Suprapubic skin (tissue), 4 donors: ENCODE measurements at regions not wholly inside any gene's neighbourhood (a gene's known extent, or its start where the extent isn't known, plus 50 kb on each side); places are given as distances from the start of the nearest gene placed in this dataset.
A peak's percentile ranks its signal among the peaks of the same experiment; 100 is the strongest.
"Not testable (repeated sequence)": the region's sequence is repeated elsewhere in the genome, so short reads cannot be mapped to it uniquely, and the experiment has no call there.

Source experiments
- DNase-seq, 2 donors: peaks; one replicate each; pipeline ENCODE4 v3.0.0-alpha.2; 2019; ENCODE audit warnings: low spot score in 2 of 2
- H3K27ac ChIP-seq: fragments of 200-600 bp; sonication (generic); one replicate; pipeline ENCODE4 v1.5.1; 2019
- H3K27me3 ChIP-seq: fragments of 200-600 bp; sonication (generic); one replicate; pipeline ENCODE4 v1.5.1; 2019
- H3K36me3 ChIP-seq: fragments of 200-600 bp; sonication (generic); one replicate; pipeline ENCODE4 v1.5.1; 2019
- H3K4me1 ChIP-seq: fragments of 200-600 bp; sonication (generic); one replicate; pipeline ENCODE4 v1.5.1; 2019
- H3K4me3 ChIP-seq: fragments of 200-600 bp; sonication (generic); one replicate; pipeline ENCODE4 v1.5.1; 2019; ENCODE audit warnings: mild to moderate bottlenecking
- H3K9me3 ChIP-seq: fragments of 200-600 bp; sonication (generic); one replicate; pipeline ENCODE4 v1.5.1; 2019
- EP300 ChIP-seq: sonication (generic); formaldehyde crosslinking; IDR thresholded peaks from one replicate; pipeline ENCODE4 v1.6.1; 2017; ENCODE audit warnings: antibody characterized with exemption
- POLR2A ChIP-seq, 2 donors: fragments of 450-650 bp; IDR thresholded peaks; one replicate each; pipeline ENCODE4 v1.6.1; 2017; ENCODE audit warnings: antibody characterized with exemption in 2 of 2, mild to moderate bottlenecking in 2 of 2, moderate library complexity in 2 of 2
- POLR2AphosphoS5 ChIP-seq, 3 donors: sonication (generic); formaldehyde crosslinking; IDR thresholded peaks; one replicate each; pipeline ENCODE4 v1.6.1; 2017; ENCODE audit warnings: antibody characterized with exemption in 3 of 3
- WGBS: methylation state at CpG from one replicate; pipeline ENCODE4 v1.1.5; 2018; 5-methylcytosine and 5-hydroxymethylcytosine counted together
- TF ChIP-seq, protein P1 (sequence below), 2 donors: fragments of 200-600 bp in 1 of 2; fragments of 450-650 bp in 1 of 2; sonication (generic) in 1 of 2; IDR thresholded peaks; one replicate each; pipeline ENCODE4 v1.5.1; 2016 to 2019; ENCODE audit warnings: antibody characterized with exemption in 2 of 2, mild to moderate bottlenecking in 1 of 2, moderate library complexity in 1 of 2

DNA sequence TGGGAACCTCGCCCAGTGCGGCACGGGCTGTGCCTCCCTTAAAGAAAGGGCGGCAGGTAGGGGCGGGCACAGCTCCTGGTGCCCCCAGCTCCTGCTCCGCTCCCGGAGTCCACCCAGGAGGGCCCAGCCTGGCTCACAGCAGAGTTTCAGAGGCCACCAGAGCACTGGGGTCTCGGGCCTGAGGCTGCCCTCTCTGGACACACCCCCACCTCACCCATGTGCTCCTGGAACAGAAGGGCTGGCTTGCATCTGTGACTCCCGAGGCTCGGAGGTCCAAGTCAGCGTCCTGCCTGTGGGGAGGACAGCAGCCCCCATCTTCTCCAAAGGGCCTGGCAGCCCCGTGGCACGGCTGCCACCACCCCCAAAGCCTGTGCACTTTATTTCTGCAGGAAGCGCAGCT, 62.7 kb downstream of the RBFOX3 start:
- TF ChIP-seq POLR2AphosphoS5 (IDR thresholded peaks at IDR 0.05) (no peak), EP300 (no peak)
- TF ChIP-seq, protein P1, sequence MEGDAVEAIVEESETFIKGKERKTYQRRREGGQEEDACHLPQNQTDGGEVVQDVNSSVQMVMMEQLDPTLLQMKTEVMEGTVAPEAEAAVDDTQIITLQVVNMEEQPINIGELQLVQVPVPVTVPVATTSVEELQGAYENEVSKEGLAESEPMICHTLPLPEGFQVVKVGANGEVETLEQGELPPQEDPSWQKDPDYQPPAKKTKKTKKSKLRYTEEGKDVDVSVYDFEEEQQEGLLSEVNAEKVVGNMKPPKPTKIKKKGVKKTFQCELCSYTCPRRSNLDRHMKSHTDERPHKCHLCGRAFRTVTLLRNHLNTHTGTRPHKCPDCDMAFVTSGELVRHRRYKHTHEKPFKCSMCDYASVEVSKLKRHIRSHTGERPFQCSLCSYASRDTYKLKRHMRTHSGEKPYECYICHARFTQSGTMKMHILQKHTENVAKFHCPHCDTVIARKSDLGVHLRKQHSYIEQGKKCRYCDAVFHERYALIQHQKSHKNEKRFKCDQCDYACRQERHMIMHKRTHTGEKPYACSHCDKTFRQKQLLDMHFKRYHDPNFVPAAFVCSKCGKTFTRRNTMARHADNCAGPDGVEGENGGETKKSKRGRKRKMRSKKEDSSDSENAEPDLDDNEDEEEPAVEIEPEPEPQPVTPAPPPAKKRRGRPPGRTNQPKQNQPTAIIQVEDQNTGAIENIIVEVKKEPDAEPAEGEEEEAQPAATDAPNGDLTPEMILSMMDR (IDR thresholded peaks at IDR 0.05) = no peak
- Histone ChIP-seq H3K27me3 (peaks cover 40% of the 10 kb centered on the region), H3K36me3 (no peaks in the 10 kb centered on the region), H3K4me3 (no peak overlapping the region), H3K27ac (no peak overlapping the region), H3K4me1 (no peaks in the 10 kb centered on the region), H3K9me3 (no peaks in the 10 kb centered on the region)
- WGBS = 77% methylated on average over 11 of the region's 14 CpGs
- DNase-seq = peak in 1 of 2 donors; percentile 46

DNA sequence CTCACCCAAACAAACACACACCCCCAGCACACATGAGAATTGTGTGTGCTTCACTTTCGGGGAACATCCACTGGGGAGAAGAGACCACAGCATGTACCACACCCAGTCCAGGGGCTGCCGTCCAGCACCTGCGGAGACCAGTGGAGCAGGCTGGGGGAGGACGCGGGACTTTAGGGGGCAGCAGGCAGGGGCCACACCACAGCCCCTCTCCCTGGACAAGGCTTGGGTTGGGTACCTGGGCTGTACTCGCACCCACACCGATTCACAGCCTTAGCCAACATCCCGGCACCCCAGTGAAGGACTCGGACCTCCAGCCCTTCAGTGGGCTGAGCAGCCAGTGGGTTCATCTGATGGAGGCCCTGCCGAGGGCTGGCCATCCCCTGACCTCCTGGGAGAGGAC, 63.3 kb downstream of the RBFOX3 start:
- WGBS = 64% methylated on average over 7 of the region's 10 CpGs
- TF ChIP-seq EP300 (no peak), POLR2AphosphoS5 (IDR thresholded peaks at IDR 0.05) (no peak), POLR2A (IDR thresholded peaks at IDR 0.05) (no peak)
- TF ChIP-seq, protein P1 (IDR thresholded peaks at IDR 0.05) = no peak
- Histone ChIP-seq H3K27me3 (peaks cover 44% of the 10 kb centered on the region), H3K9me3 (no peaks in the 10 kb centered on the region), H3K27ac (no peak overlapping the region), H3K4me1 (no peaks in the 10 kb centered on the region), H3K4me3 (no peak overlapping the region), H3K36me3 (no peaks in the 10 kb centered on the region)
- DNase-seq = peak in 1 of 2 donors; percentile 31

DNA sequence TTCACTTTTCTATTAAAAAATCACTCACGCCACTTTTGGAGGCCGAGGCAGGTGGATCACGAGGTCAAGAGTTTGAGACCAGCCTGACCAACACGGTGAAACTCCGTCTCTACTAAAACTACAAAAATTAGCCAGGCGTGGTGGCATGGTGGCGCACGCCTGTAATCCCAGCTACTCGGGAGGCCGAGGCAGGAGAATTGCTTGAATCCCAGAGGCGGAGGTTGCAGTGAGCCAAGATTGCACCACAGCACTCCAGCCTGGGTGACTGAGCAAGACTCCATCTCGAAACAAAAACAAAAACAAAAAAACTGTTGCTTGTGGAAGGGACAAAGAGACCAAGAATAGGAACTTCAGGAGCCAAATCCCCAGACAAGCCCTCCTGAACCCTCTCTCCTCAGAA, 63.7 kb downstream of the RBFOX3 start:
- not testable (repeated sequence) for H3K4me1 ChIP-seq, H3K4me3 ChIP-seq, H3K9me3 ChIP-seq, H3K36me3 ChIP-seq, H3K27ac ChIP-seq
- WGBS = 87% methylated on average over 12 of the region's 12 CpGs
- peaks cover 48% of the 10 kb centered on the region for H3K27me3 ChIP-seq
- peak in 1 of 2 donors; percentile 7 for DNase-seq

DNA sequence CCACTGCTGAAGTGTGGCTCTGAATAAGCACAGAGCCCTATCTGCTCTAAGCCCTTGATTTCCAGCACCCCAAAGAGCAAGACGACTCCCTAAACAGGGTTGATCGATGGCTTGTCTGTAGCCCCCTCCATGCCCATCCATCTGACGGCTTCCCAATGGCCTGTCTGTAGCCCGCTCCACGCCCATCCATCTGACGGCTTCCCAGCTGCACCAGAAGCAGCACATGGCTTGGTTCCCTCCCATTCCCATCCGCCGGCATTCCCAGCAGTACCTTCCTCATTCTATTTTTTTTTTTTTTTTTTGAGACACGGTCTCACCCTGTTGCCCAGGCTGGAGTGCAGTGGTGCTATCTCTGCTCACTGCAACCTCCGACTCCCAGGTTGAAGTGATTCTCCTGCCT, 64.5 kb downstream of the RBFOX3 start:
- Histone ChIP-seq H3K27me3 (peaks cover 51% of the 10 kb centered on the region), H3K9me3 (no peaks in the 10 kb centered on the region), H3K4me1 (no peaks in the 10 kb centered on the region), H3K4me3 (no peak overlapping the region), H3K27ac (no peak overlapping the region), H3K36me3 (no peaks in the 10 kb centered on the region)
- WGBS = 74% methylated on average over 10 of the region's 10 CpGs
- TF ChIP-seq POLR2A (IDR thresholded peaks at IDR 0.05) (no peak), EP300 (no peak), POLR2AphosphoS5 (IDR thresholded peaks at IDR 0.05) (no peak)
- TF ChIP-seq, protein P1 (IDR thresholded peaks at IDR 0.05) = no peak
- DNase-seq = peak in 1 of 2 donors; percentile 43

DNA sequence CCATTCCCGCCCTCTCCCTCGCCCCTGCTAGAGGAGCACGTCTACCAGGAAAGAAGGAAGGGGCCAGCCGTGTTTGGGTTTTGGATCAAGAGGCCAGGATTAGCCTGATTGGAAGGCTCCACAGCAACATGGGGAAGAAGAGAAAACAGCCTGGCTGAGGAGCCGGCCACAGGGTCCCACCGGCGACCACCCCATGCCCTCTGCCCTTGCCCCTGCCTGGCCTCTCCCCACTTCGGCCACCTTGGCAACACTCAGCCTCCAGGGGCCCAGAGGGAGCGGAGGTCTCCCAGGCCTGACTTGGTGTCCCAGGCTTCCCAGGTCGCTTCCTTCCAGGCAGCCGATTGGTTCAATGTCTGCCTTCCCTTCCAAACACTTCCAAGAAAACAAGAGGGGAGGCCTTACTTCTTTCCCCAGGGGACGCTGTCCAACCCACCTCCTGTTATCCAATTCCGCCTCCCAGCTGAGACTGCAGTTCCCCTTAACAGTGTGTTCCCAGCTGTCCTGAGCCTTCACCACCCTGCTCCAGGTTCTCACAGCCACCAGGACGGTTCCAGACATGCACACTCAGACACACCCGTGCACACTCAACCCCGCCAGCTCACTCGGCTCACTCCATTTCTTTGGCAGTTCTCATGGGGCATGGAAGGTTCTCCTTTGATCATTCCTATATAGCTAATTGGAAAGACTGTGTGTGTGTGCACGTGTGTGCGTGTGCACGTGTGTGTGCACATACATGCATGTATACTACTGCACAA, 65.4 kb downstream of the RBFOX3 start:
- no peak overlapping the region for H3K4me3 ChIP-seq
- no peaks in the 10 kb centered on the region for H3K9me3 ChIP-seq
- TF ChIP-seq POLR2A (IDR thresholded peaks at IDR 0.05) (no peak), POLR2AphosphoS5 (IDR thresholded peaks at IDR 0.05) (no peak), EP300 (no peak)
- TF ChIP-seq, protein P1 (IDR thresholded peaks at IDR 0.05) = no peak
- 76% methylated on average over 20 of the region's 20 CpGs for WGBS
- peak in 1 of 2 donors; percentile 42 for DNase-seq
- H3K27me3 ChIP-seq = peaks cover 58% of the 10 kb centered on the region
- H3K27ac ChIP-seq = no peak overlapping the region
- no peaks in the 10 kb centered on the region for H3K4me1 ChIP-seq
- no peaks in the 10 kb centered on the region for H3K36me3 ChIP-seq
